ENCODE measurements at regions not wholly inside any gene's neighbourhood (a gene's known extent, or its start where the extent isn't known, plus 50 kb on each side); places are given as distances from the start of the nearest gene placed in this dataset.

GRCh38 chr12:128165387-128165786 lies 101.6 kb upstream of the TMEM132C start:
- Histone ChIP-seq H3K4me3 (replicated peaks; ENCODE audit: insufficient read depth, low read length) (no peak overlapping the region), H3K27me3 (ENCODE audit: insufficient read depth, poor library complexity, severe bottlenecking) (no peaks in the 10 kb centered on the region), H3K27ac (replicated peaks) (no peak overlapping the region)
- TF ChIP-seq GABPA (IDR thresholded peaks at IDR 0.05; ENCODE audit: low read depth), result no peak
- no peak for TF ChIP-seq REST (IDR thresholded peaks at IDR 0.05; ENCODE audit: insufficient replicate concordance, low read depth)
- no peak for TF ChIP-seq SPI1 (IDR thresholded peaks at IDR 0.05; ENCODE audit: borderline replicate concordance, low read depth)
- TF ChIP-seq POLR2AphosphoS5 (IDR thresholded peaks at IDR 0.05; ENCODE audit: low read depth), result no peak
- TF ChIP-seq, protein P1, sequence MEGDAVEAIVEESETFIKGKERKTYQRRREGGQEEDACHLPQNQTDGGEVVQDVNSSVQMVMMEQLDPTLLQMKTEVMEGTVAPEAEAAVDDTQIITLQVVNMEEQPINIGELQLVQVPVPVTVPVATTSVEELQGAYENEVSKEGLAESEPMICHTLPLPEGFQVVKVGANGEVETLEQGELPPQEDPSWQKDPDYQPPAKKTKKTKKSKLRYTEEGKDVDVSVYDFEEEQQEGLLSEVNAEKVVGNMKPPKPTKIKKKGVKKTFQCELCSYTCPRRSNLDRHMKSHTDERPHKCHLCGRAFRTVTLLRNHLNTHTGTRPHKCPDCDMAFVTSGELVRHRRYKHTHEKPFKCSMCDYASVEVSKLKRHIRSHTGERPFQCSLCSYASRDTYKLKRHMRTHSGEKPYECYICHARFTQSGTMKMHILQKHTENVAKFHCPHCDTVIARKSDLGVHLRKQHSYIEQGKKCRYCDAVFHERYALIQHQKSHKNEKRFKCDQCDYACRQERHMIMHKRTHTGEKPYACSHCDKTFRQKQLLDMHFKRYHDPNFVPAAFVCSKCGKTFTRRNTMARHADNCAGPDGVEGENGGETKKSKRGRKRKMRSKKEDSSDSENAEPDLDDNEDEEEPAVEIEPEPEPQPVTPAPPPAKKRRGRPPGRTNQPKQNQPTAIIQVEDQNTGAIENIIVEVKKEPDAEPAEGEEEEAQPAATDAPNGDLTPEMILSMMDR (IDR thresholded peaks at IDR 0.05; ENCODE audit: insufficient read depth, low read length), result no peak
- DNase-seq (ENCODE audit: low read depth in 1 of 2, low spot score in 1 of 2), result no peak

- no peaks in the 10 kb centered on the region for H3K27me3 ChIP-seq (ENCODE audit: insufficient read depth, poor library complexity, severe bottlenecking)
- H3K4me3 ChIP-seq (replicated peaks; ENCODE audit: insufficient read depth, low read length), result no peak overlapping the region
- no peak for DNase-seq (ENCODE audit: low read depth in 1 of 2, low spot score in 1 of 2)
- no peak for TF ChIP-seq SPI1 (IDR thresholded peaks at IDR 0.05; ENCODE audit: borderline replicate concordance, low read depth)
- TF ChIP-seq GABPA (IDR thresholded peaks at IDR 0.05; ENCODE audit: low read depth), result no peak
- no peak for TF ChIP-seq REST (IDR thresholded peaks at IDR 0.05; ENCODE audit: insufficient replicate concordance, low read depth)
- TF ChIP-seq POLR2AphosphoS5 (IDR thresholded peaks at IDR 0.05; ENCODE audit: low read depth), result no peak
- TF ChIP-seq, protein P1 (IDR thresholded peaks at IDR 0.05; ENCODE audit: insufficient read depth, low read length), result no peak
- H3K27ac ChIP-seq (replicated peaks), result no peak overlapping the region
These were observed 98.7 kb upstream of the TMEM132C start for GRCh38 chr12:128168273-128168672.

DNA sequence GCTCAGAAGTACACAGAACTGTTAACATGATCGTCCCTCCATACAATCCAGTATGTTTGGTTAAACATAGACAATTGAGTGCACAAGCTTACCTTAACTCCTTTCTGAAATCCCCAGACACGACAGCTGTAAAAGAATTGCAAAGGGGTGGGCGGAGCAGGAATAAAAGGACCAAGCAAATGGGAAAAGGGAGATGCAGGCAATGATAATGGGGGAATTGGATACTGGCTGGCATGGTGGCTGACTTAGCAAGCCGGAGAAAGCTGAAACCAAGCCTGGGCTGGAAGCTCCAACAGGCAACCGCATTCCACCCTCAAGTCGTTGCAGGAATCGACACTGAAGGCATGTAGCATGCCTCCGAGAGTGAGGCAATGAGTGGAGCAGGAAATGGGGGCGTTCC lies 96.8 kb upstream of the TMEM132C start:
- H3K27me3 ChIP-seq (ENCODE audit: insufficient read depth, poor library complexity, severe bottlenecking), result no peaks in the 10 kb centered on the region
- no peak for DNase-seq (ENCODE audit: low read depth in 1 of 2, low spot score in 1 of 2)
- TF ChIP-seq POLR2AphosphoS5 (IDR thresholded peaks at IDR 0.05; ENCODE audit: low read depth) (no peak), REST (IDR thresholded peaks at IDR 0.05; ENCODE audit: insufficient replicate concordance, low read depth) (no peak)
- no peak overlapping the region for H3K27ac ChIP-seq (replicated peaks)
- H3K4me3 ChIP-seq (replicated peaks; ENCODE audit: insufficient read depth, low read length), result no peak overlapping the region

DNA sequence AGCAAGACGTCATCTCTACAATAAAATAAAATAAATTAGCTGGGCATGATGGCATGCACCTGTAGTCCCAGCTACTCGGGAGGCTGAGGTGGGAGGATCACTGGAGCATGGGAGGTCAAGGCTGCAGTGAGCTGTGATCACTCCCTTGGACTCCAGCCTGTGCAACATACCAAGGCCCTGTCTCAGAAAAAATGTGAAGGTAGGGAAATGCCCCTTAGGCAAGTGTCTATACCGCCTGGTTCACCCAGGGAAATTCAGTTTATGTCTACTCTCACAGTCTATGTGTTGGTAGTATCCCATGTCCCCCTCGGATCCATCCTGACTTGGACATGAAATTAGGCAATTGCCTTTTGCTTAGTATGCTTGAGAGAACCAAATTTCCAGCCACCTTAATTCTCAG lies 88.4 kb upstream of the TMEM132C start:
- DNase-seq (ENCODE audit: low read depth in 1 of 2, low spot score in 1 of 2), result no peak
- no peak overlapping the region for H3K4me3 ChIP-seq (replicated peaks; ENCODE audit: insufficient read depth, low read length)
- no peak overlapping the region for H3K27ac ChIP-seq (replicated peaks)
- H3K27me3 ChIP-seq (ENCODE audit: insufficient read depth, poor library complexity, severe bottlenecking), result no peaks in the 10 kb centered on the region
- TF ChIP-seq REST (IDR thresholded peaks at IDR 0.05; ENCODE audit: insufficient replicate concordance, low read depth), result no peak
- no peak for TF ChIP-seq SPI1 (IDR thresholded peaks at IDR 0.05; ENCODE audit: borderline replicate concordance, low read depth)
- TF ChIP-seq, protein P1 (IDR thresholded peaks at IDR 0.05; ENCODE audit: insufficient read depth, low read length), result no peak
- no peak for TF ChIP-seq POLR2AphosphoS5 (IDR thresholded peaks at IDR 0.05; ENCODE audit: low read depth)
- no peak for TF ChIP-seq GABPA (IDR thresholded peaks at IDR 0.05; ENCODE audit: low read depth)

All from HL-60 (cell line).